ENCODE measurements at regions not wholly inside any gene's neighbourhood (a gene's known extent, or its start where the extent isn't known, plus 50 kb on each side); places are given as distances from the start of the nearest gene placed in this dataset.

GRCh38 chr6:9943026-9943425 is 471.8 kb downstream of the TFAP2A start (continued):
- TF ChIP-seq ZBTB33 (IDR thresholded peaks at IDR 0.05; ENCODE audit: extremely low read depth, insufficient replicate concordance, low read length) (no peak), SP1 (IDR thresholded peaks at IDR 0.05; ENCODE audit: low read depth) (no peak), EGR1 (IDR thresholded peaks at IDR 0.05; ENCODE audit: low read depth) (no peak)

GRCh38 chr6:9942131-9942530 is 472.7 kb downstream of the TFAP2A start:
- intact Hi-C loops (cut with micrococcal nuclease) = no loop called here
- H3K9me3 ChIP-seq (ENCODE audit: control insufficient read depth in 1 of 2, insufficient read depth in 1 of 2, low read depth in 1 of 2, low read length in 2 of 2) = no peaks in the 10 kb centered on the region
- ATAC-seq (no peak), DNase-seq (ENCODE audit: low read depth, low spot score) (no peak)
- ChIA-PET POLR2A (no interaction called here), RAD21 (ENCODE audit: low non-redundant PET in 1 of 2, low total read pairs in 2 of 2, uncharacterized antibody in 2 of 2, unreplicated experiment in 2 of 2) (no interaction called here), CTCF (no interaction called here)
- no peaks in the 10 kb centered on the region for H3K9me2 ChIP-seq (ENCODE audit: insufficient read depth)
- no peaks in the 10 kb centered on the region for H3K79me2 ChIP-seq (ENCODE audit: insufficient read depth, low read length)
- H3K27me3 ChIP-seq (ENCODE audit: insufficient read depth, low read length) = no peaks in the 10 kb centered on the region
- TF ChIP-seq SIN3A (IDR thresholded peaks at IDR 0.05; ENCODE audit: low read depth) (no peak), TCF7L2 (IDR thresholded peaks at IDR 0.05; ENCODE audit: borderline replicate concordance, extremely low read depth, insufficient read depth, insufficient read length) (no peak), JUND (IDR thresholded peaks at IDR 0.05) (no peak), ZNF274 (IDR thresholded peaks at IDR 0.05; ENCODE audit: low read depth, low read length) (no peak), RAD21 (IDR thresholded peaks at IDR 0.05; ENCODE audit: low read depth) (no peak), SP1 (IDR thresholded peaks at IDR 0.05; ENCODE audit: low read depth) (no peak), CTCF (IDR thresholded peaks at IDR 0.05 in 2 of 3, conservative IDR thresholded peaks at IDR 0.05 in 1 of 3; ENCODE audit: borderline replicate concordance in 1 of 3, insufficient read depth in 1 of 3, low read depth in 2 of 3, low read length in 2 of 3) (no peak), CEBPB (IDR thresholded peaks at IDR 0.05; ENCODE audit: low read depth) (no peak), ATF3 (IDR thresholded peaks at IDR 0.05) (no peak), EGR1 (IDR thresholded peaks at IDR 0.05; ENCODE audit: low read depth) (no peak), SRF (IDR thresholded peaks at IDR 0.05; ENCODE audit: low read depth) (no peak), MAX (IDR thresholded peaks at IDR 0.05) (no peak), EZH2phosphoT487 (IDR thresholded peaks at IDR 0.05; ENCODE audit: borderline replicate concordance) (no peak), ELF1 (IDR thresholded peaks at IDR 0.05; ENCODE audit: borderline replicate concordance, low read depth) (no peak)
- H3K9ac ChIP-seq (ENCODE audit: low read length) = no peak overlapping the region
- H3K27ac ChIP-seq (ENCODE audit: low read depth, low read length) = no peak overlapping the region
- no peak overlapping the region for H3K4me2 ChIP-seq (ENCODE audit: low read length)
- no peak overlapping the region for H3K4me3 ChIP-seq (replicated peaks in 1 of 2; ENCODE audit: low read depth in 1 of 2, low read length in 2 of 2)
- H2AFZ ChIP-seq (ENCODE audit: low read depth, low read length, poor library complexity, severe bottlenecking) = no peak overlapping the region
- no peaks in the 10 kb centered on the region for H4K20me1 ChIP-seq (ENCODE audit: insufficient read depth)
- BruUV-seq (replicated peaks) = no TSS peak
- H3K4me1 ChIP-seq (ENCODE audit: control insufficient read depth in 1 of 2, insufficient read depth in 2 of 2, low read length in 2 of 2) = no peaks in the 10 kb centered on the region
- no peaks in the 10 kb centered on the region for H3K36me3 ChIP-seq (ENCODE audit: control insufficient read depth in 1 of 2, insufficient read depth in 2 of 2, low read length in 2 of 2)
